ENCODE measurements at regions not wholly inside any gene's neighbourhood (a gene's known extent, or its start where the extent isn't known, plus 50 kb on each side); places are given as distances from the start of the nearest gene placed in this dataset.

DNA sequence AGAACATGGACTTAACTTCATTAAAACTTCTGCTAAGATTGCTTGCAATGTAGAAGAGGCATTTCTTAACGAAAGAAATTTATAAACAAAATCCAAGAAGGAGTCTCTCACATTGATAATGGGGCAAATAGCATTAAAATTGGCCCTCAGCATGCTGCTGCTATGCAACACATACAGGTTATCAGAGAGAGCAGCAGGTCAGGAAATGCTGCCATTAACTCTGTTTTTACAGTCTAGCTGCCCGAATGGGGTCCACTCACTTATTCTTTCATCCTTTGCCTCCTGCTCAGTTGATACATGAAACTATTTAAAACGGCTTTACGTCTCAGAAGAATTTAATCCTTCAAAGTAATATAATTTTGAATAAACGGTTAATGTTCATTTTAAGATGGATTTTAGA is 620.4 kb downstream of the SLC16A7 start:
- no peak for DNase-seq (ENCODE audit: low spot score)
- intact Hi-C loops (cut with micrococcal nuclease; ENCODE audit: unreplicated experiment): no loop called here
- H3K4me3 ChIP-seq (ENCODE audit: low read depth, low read length, poor library complexity, severe bottlenecking): no peak overlapping the region
- TF ChIP-seq, protein P1, sequence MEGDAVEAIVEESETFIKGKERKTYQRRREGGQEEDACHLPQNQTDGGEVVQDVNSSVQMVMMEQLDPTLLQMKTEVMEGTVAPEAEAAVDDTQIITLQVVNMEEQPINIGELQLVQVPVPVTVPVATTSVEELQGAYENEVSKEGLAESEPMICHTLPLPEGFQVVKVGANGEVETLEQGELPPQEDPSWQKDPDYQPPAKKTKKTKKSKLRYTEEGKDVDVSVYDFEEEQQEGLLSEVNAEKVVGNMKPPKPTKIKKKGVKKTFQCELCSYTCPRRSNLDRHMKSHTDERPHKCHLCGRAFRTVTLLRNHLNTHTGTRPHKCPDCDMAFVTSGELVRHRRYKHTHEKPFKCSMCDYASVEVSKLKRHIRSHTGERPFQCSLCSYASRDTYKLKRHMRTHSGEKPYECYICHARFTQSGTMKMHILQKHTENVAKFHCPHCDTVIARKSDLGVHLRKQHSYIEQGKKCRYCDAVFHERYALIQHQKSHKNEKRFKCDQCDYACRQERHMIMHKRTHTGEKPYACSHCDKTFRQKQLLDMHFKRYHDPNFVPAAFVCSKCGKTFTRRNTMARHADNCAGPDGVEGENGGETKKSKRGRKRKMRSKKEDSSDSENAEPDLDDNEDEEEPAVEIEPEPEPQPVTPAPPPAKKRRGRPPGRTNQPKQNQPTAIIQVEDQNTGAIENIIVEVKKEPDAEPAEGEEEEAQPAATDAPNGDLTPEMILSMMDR (conservative IDR thresholded peaks at IDR 0.05; ENCODE audit: low read length): no peak
- no peak for TF ChIP-seq EZH2phosphoT487 (IDR thresholded peaks at IDR 0.05; ENCODE audit: borderline replicate concordance, low read depth, low read length)
- H4K20me1 ChIP-seq (ENCODE audit: insufficient read depth, low read length): no peaks in the 10 kb centered on the region
- CTCF ChIA-PET (ENCODE audit: unreplicated experiment): no interaction called here
- H3K4me1 ChIP-seq (ENCODE audit: insufficient read depth, low read length, poor library complexity, severe bottlenecking): no peaks in the 10 kb centered on the region
- no peaks in the 10 kb centered on the region for H3K79me2 ChIP-seq (ENCODE audit: insufficient read depth, low read depth, low read length)
- no peak overlapping the region for H3K4me2 ChIP-seq (ENCODE audit: low read length)
- no peaks in the 10 kb centered on the region for H3K9me3 ChIP-seq (ENCODE audit: low read length)
- no peaks in the 10 kb centered on the region for H3K36me3 ChIP-seq (ENCODE audit: insufficient read depth, low read length)
- H2AFZ ChIP-seq (ENCODE audit: low read length): no peak overlapping the region
- H3K9me2 ChIP-seq (ENCODE audit: insufficient read depth, low read length): no peaks in the 10 kb centered on the region
- no TSS peak for BruUV-seq (replicated peaks)
- H3K27ac ChIP-seq (ENCODE audit: low read depth, low read length, poor library complexity, severe bottlenecking): no peak overlapping the region
- POLR2A ChIA-PET: no interaction called here

DNA sequence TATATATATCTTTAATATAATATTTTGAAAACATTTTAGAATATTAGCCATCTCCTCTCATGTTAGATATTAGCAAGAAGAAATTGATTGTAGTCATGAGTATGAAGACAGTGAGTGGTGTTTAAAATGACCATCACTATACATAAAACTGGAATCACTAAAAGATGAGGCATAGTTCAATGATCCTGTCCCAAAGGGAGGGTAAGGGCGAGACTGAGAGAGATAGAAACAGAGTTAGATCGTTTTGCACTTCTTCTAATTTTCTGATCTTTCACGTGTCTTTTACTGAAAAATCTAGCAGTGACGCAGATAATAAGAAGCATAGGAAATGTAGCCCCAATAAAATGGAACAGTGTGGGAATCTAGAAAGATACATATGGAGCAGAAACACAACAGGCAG is 627.4 kb downstream of the SLC16A7 start:
- Histone ChIP-seq H3K27ac (ENCODE audit: low read depth, low read length, poor library complexity, severe bottlenecking) (no peak overlapping the region), H3K9me3 (ENCODE audit: low read length) (no peaks in the 10 kb centered on the region), H3K4me2 (ENCODE audit: low read length) (no peak overlapping the region), H3K79me2 (ENCODE audit: insufficient read depth, low read depth, low read length) (no peaks in the 10 kb centered on the region), H3K36me3 (ENCODE audit: insufficient read depth, low read length) (no peaks in the 10 kb centered on the region), H4K20me1 (ENCODE audit: insufficient read depth, low read length) (no peaks in the 10 kb centered on the region), H3K9me2 (ENCODE audit: insufficient read depth, low read length) (no peaks in the 10 kb centered on the region), H3K4me3 (ENCODE audit: low read depth, low read length, poor library complexity, severe bottlenecking) (no peak overlapping the region), H3K4me1 (ENCODE audit: insufficient read depth, low read length, poor library complexity, severe bottlenecking) (no peaks in the 10 kb centered on the region), H2AFZ (ENCODE audit: low read length) (no peak overlapping the region)
- intact Hi-C loops (cut with micrococcal nuclease; ENCODE audit: unreplicated experiment): no loop called here
- ChIA-PET CTCF (ENCODE audit: unreplicated experiment) (no interaction called here), POLR2A (no interaction called here)
- no TSS peak for BruUV-seq (replicated peaks)
- TF ChIP-seq, protein P1 (conservative IDR thresholded peaks at IDR 0.05; ENCODE audit: low read length): no peak
- no peak for TF ChIP-seq EZH2phosphoT487 (IDR thresholded peaks at IDR 0.05; ENCODE audit: borderline replicate concordance, low read depth, low read length)
- no peak for DNase-seq (ENCODE audit: low spot score)

DNA sequence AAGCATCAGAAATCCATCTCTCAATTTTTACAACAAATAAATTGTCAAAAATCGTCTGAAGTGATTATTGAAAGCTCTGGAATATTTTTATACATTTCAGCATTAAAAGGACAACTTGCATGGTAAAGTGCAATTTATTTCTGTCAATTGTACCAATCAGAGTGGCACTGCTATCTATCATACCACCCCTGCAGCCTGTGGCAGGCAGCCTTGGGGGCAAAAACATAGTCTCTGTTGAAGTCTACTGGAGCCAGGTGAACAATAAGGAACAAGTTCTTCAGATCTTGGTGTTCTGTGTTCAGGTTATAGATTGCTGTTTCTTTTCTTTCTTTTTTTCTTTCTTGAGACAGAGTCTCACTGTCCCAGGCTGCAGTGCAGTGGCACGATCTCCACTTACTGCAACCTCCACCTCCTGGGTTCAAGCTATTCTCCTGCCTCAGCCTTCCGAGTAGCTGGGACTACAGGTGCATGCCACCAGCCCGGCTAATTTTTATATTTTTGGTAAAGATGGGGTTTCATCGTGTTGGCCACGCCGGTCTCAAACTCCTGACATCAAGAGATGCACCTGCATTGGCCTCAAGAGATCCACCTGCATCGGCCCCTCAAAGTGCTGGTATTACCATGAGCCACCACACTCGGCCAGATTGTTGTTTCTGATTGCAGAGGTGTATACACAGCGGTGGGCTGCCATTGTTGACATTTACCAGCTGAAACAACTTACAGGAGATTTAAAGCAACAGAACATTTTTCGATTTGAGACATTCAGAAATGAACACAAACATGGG is 629.6 kb downstream of the SLC16A7 start:
- Histone ChIP-seq H3K36me3 (ENCODE audit: insufficient read depth, low read length) (no peaks in the 10 kb centered on the region), H3K79me2 (ENCODE audit: insufficient read depth, low read depth, low read length) (no peaks in the 10 kb centered on the region), H3K27ac (ENCODE audit: low read depth, low read length, poor library complexity, severe bottlenecking) (no peak overlapping the region), H3K4me3 (ENCODE audit: low read depth, low read length, poor library complexity, severe bottlenecking) (no peak overlapping the region), H4K20me1 (ENCODE audit: insufficient read depth, low read length) (no peaks in the 10 kb centered on the region), H3K9me2 (ENCODE audit: insufficient read depth, low read length) (no peaks in the 10 kb centered on the region), H2AFZ (ENCODE audit: low read length) (no peak overlapping the region), H3K4me2 (ENCODE audit: low read length) (no peak overlapping the region), H3K4me1 (ENCODE audit: insufficient read depth, low read length, poor library complexity, severe bottlenecking) (no peaks in the 10 kb centered on the region), H3K9me3 (ENCODE audit: low read length) (no peaks in the 10 kb centered on the region)
- TF ChIP-seq, protein P1 (conservative IDR thresholded peaks at IDR 0.05; ENCODE audit: low read length): no peak
- no peak for TF ChIP-seq EZH2phosphoT487 (IDR thresholded peaks at IDR 0.05; ENCODE audit: borderline replicate concordance, low read depth, low read length)
- POLR2A ChIA-PET: interaction anchor here (0.7 kb wide), 1 partner anchor 1393 kb away, joined by 3 read pairs; no protein-coding TSS in a partner anchor
- intact Hi-C loops (cut with micrococcal nuclease; ENCODE audit: unreplicated experiment): no loop called here
- no TSS peak for BruUV-seq (replicated peaks)
- no peak for DNase-seq (ENCODE audit: low spot score)
- CTCF ChIA-PET (ENCODE audit: unreplicated experiment): no interaction called here

Data from OCI-LY7 (cell line).